HS-5 (cell line): ENCODE measurements at regions not wholly inside any gene's neighbourhood (a gene's known extent, or its start where the extent isn't known, plus 50 kb on each side); places are given as distances from the start of the nearest gene placed in this dataset.

ENCODE experiments used
- DNase-seq: peaks from one replicate; pipeline ENCODE4 v3.0.0-alpha.2; 2012; ENCODE audit warnings: low read depth

GRCh38 chr2:164439885-164440284, 181.4 kb downstream of the GRB14 start:
- DNase-seq: no peak

GRCh38 chr2:164439235-164439634, 182.0 kb downstream of the GRB14 start:
- no peak for DNase-seq

GRCh38 chr2:164438490-164439205, 182.6 kb downstream of the GRB14 start:
- DNase-seq: no peak

GRCh38 chr2:164436131-164436530, 185.2 kb downstream of the GRB14 start:
- no peak for DNase-seq

GRCh38 chr2:164430166-164430783, 191.0 kb downstream of the GRB14 start:
- peak; percentile 25 for DNase-seq

GRCh38 chr2:164429354-164429753, 191.9 kb downstream of the GRB14 start:
- no peak for DNase-seq

GRCh38 chr2:164427111-164427510, 194.2 kb downstream of the GRB14 start:
- DNase-seq: no peak

GRCh38 chr2:164420787-164421186, 200.5 kb downstream of the GRB14 start:
- no peak for DNase-seq

GRCh38 chr2:164412831-164413230, 208.5 kb downstream of the GRB14 start:
- DNase-seq: peak; percentile 53

GRCh38 chr2:164389411-164389810, 231.9 kb downstream of the GRB14 start:
- DNase-seq: no peak

- peak; percentile 82 for DNase-seq
These were observed 232.8 kb downstream of the GRB14 start for GRCh38 chr2:164388511-164388910.

GRCh38 chr2:164386231-164386630, 235.1 kb downstream of the GRB14 start:
- no peak for DNase-seq

GRCh38 chr2:164384434-164384833, 236.8 kb downstream of the GRB14 start:
- DNase-seq: no peak

GRCh38 chr2:164371916-164372315, 249.4 kb downstream of the GRB14 start:
- peak; percentile 6 for DNase-seq

GRCh38 chr2:164369366-164369765, 251.9 kb downstream of the GRB14 start:
- DNase-seq: no peak

GRCh38 chr2:164368896-164369295, 252.4 kb downstream of the GRB14 start:
- no peak for DNase-seq

- no peak for DNase-seq
These were observed 257.6 kb downstream of the GRB14 start for GRCh38 chr2:164363646-164364045.

GRCh38 chr2:164351536-164351935, 269.7 kb downstream of the GRB14 start:
- no peak for DNase-seq

GRCh38 chr2:164335947-164336346, 285.3 kb downstream of the GRB14 start:
- no peak for DNase-seq

- DNase-seq: no peak
These were observed 286.2 kb downstream of the GRB14 start for GRCh38 chr2:164335128-164335527.

GRCh38 chr2:164328310-164328709, 293.0 kb downstream of the GRB14 start:
- DNase-seq: no peak

- DNase-seq: no peak
These were observed 297.3 kb downstream of the GRB14 start for GRCh38 chr2:164323978-164324377.

GRCh38 chr2:164314148-164314547, 307.1 kb downstream of the GRB14 start:
- no peak for DNase-seq

- no peak for DNase-seq
These were observed 314.4 kb downstream of the GRB14 start for GRCh38 chr2:164306872-164307271.
